ENCODE measurements at regions not wholly inside any gene's neighbourhood (a gene's known extent, or its start where the extent isn't known, plus 50 kb on each side); places are given as distances from the start of the nearest gene placed in this dataset.

- Histone ChIP-seq H3K4me2 (ENCODE audit: insufficient read depth in 1 of 2, low read depth in 2 of 2, low read length in 2 of 2) (no peak overlapping the region), H3K23ac (ENCODE audit: insufficient read length) (no peak overlapping the region), H3K36me3 (ENCODE audit: control insufficient read depth in 2 of 4, insufficient read depth in 4 of 4, low read length in 3 of 4) (no peaks in the 10 kb centered on the region), H3K4me1 (replicated peaks in 1 of 4; ENCODE audit: control insufficient read depth in 3 of 4, insufficient read depth in 4 of 4, low read length in 3 of 4) (no peaks in the 10 kb centered on the region), H3K79me1 (ENCODE audit: low read depth, low read length) (no peaks in the 10 kb centered on the region), H3K4me3 (ENCODE audit: extremely low read depth in 1 of 4, insufficient read depth in 2 of 4, low read depth in 3 of 4, low read length in 4 of 4) (no peak overlapping the region), H3K4ac (replicated peaks; ENCODE audit: insufficient read length, low read depth, low read length) (no peak overlapping the region), H4K8ac (ENCODE audit: extremely low read depth, insufficient read depth, low read length) (no peak overlapping the region), H2AFZ (ENCODE audit: low read length) (no peak overlapping the region), H2BK12ac (ENCODE audit: low read depth, low read length) (no peak overlapping the region), H4K5ac (ENCODE audit: insufficient read length, low read depth, low read length) (no peak overlapping the region), H2BK5ac (ENCODE audit: low read depth, low read length) (no peak overlapping the region), H2AK5ac (ENCODE audit: low read depth, low read length) (no peak overlapping the region), H3K27ac (ENCODE audit: low read depth, low read length) (no peak overlapping the region), H2BK20ac (ENCODE audit: low read length) (no peak overlapping the region), H4K91ac (replicated peaks; ENCODE audit: insufficient read length, low read length) (no peak overlapping the region), H3K79me2 (ENCODE audit: control insufficient read depth in 1 of 2, insufficient read depth in 2 of 2, low read length in 2 of 2) (no peaks in the 10 kb centered on the region), H3K9ac (replicated peaks in 1 of 4; ENCODE audit: extremely low read depth in 1 of 4, low read depth in 3 of 4, low read length in 3 of 4) (no peak overlapping the region), H2BK120ac (replicated peaks; ENCODE audit: low read depth, low read length) (no peak overlapping the region), H3K14ac (ENCODE audit: insufficient read length) (no peak overlapping the region), H3K18ac (ENCODE audit: extremely low read depth, low read length) (no peak overlapping the region), H4K20me1 (replicated peaks in 1 of 2; ENCODE audit: control insufficient read depth in 1 of 2, insufficient read depth in 2 of 2, low read length in 2 of 2) (no peaks in the 10 kb centered on the region), H3K9me3 (ENCODE audit: insufficient read depth in 2 of 2, low read depth in 1 of 2, low read length in 1 of 2) (no peaks in the 10 kb centered on the region), H3K56ac (replicated peaks; ENCODE audit: insufficient read length, low read depth, low read length) (no peak overlapping the region), H2BK15ac (ENCODE audit: low read length) (no peak overlapping the region), H3K27me3 (replicated peaks in 1 of 4; ENCODE audit: control insufficient read depth in 3 of 4, extremely low read depth in 1 of 4, insufficient read depth in 3 of 4, low read length in 3 of 4) (no peaks in the 10 kb centered on the region), H3K23me2 (ENCODE audit: low read depth, low read length) (no peaks in the 10 kb centered on the region; the same call in 1 of the 2 replicates)
- 88% methylated on average over 2 of the region's 2 CpGs; no CpG with 5 or more reads in 1 of the 2 experiments for WGBS, 2 experiments (ENCODE audit: extremely low coverage in 1 of 2, insufficient coverage in 1 of 2, insufficient read length in 1 of 2, insufficient replicate concordance in 2 of 2, low coverage in 1 of 2, low lambda C conversion rate in 2 of 2, missing lambda C conversion rate in 1 of 2)
- POLR2A ChIA-PET (ENCODE audit: partially characterized antibody) = no interaction called here
- DNase-seq (ENCODE audit: low read depth in 1 of 2, low spot score in 2 of 2) (no peak), FAIRE-seq (no peak)
- TF ChIP-seq TCF12 (IDR thresholded peaks at IDR 0.05; ENCODE audit: low read depth, low read length) = no peak
- CTCF ChIA-PET (ENCODE audit: partially characterized antibody) = no interaction called here
These were observed 604.9 kb upstream of the NRG3 start for GRCh38 chr10:81270051-81270450.
